ENCODE measurements at regions not wholly inside any gene's neighbourhood (a gene's known extent, or its start where the extent isn't known, plus 50 kb on each side); places are given as distances from the start of the nearest gene placed in this dataset.
"Not testable (repeated sequence)": the region's sequence is repeated elsewhere in the genome, so short reads cannot be mapped to it uniquely, and the experiment has no call there.

GRCh38 chrX:94635003-94635402 is 961.0 kb downstream of the FAM133A start:
- no peak for DNase-seq

- DNase-seq = no peak
Observed at GRCh38 chrX:94645726-94646125, 971.7 kb downstream of the FAM133A start.

- DNase-seq = no peak
Observed at GRCh38 chrX:94655180-94655579, 981.2 kb downstream of the FAM133A start.

GRCh38 chrX:94662689-94663088 is 988.7 kb downstream of the FAM133A start:
- DNase-seq = no peak

- no peak for DNase-seq
Observed at GRCh38 chrX:94676285-94676684, 1002.3 kb downstream of the FAM133A start.

GRCh38 chrX:94686071-94686470 is 1012.1 kb downstream of the FAM133A start:
- DNase-seq = no peak

- DNase-seq = no peak
Observed at GRCh38 chrX:94695910-94696309, 1021.9 kb downstream of the FAM133A start.

- not testable (repeated sequence) for DNase-seq
Observed at GRCh38 chrX:94704348-94705256, 1030.6 kb downstream of the FAM133A start.

- no peak for DNase-seq
Observed at GRCh38 chrX:94721386-94721785, 1047.4 kb downstream of the FAM133A start.

GRCh38 chrX:94722578-94722977 is 1048.6 kb downstream of the FAM133A start:
- DNase-seq = no peak

GRCh38 chrX:94742772-94743171 is 1068.8 kb downstream of the FAM133A start:
- no peak for DNase-seq

GRCh38 chrX:94743478-94743877 is 1069.5 kb downstream of the FAM133A start:
- no peak for DNase-seq

GRCh38 chrX:94744786-94745185 is 1070.8 kb downstream of the FAM133A start:
- no peak for DNase-seq

- DNase-seq = no peak
Observed at GRCh38 chrX:94751611-94752010, 1077.6 kb downstream of the FAM133A start.

GRCh38 chrX:94752434-94753169 is 1078.6 kb downstream of the FAM133A start:
- DNase-seq = no peak

- DNase-seq = no peak
Observed at GRCh38 chrX:94758130-94758529, 1084.1 kb downstream of the FAM133A start.

GRCh38 chrX:94775640-94776039 is 1101.6 kb downstream of the FAM133A start:
- DNase-seq = no peak

GRCh38 chrX:94813541-94813940 is 1139.5 kb downstream of the FAM133A start:
- no peak for DNase-seq

GRCh38 chrX:94814216-94814615 is 1140.2 kb downstream of the FAM133A start:
- no peak for DNase-seq

GRCh38 chrX:94830717-94831116 is 1156.7 kb downstream of the FAM133A start:
- no peak for DNase-seq

GRCh38 chrX:94831364-94831763 is 1157.4 kb downstream of the FAM133A start:
- DNase-seq = no peak

- DNase-seq = no peak
Observed at GRCh38 chrX:94834226-94834625, 1160.2 kb downstream of the FAM133A start.

- DNase-seq = no peak
Observed at GRCh38 chrX:94850811-94851210, 1176.8 kb downstream of the FAM133A start.

GRCh38 chrX:94854251-94854650 is 1180.2 kb downstream of the FAM133A start:
- no peak for DNase-seq
